ENCODE measurements at regions not wholly inside any gene's neighbourhood (a gene's known extent, or its start where the extent isn't known, plus 50 kb on each side); places are given as distances from the start of the nearest gene placed in this dataset.

DNA sequence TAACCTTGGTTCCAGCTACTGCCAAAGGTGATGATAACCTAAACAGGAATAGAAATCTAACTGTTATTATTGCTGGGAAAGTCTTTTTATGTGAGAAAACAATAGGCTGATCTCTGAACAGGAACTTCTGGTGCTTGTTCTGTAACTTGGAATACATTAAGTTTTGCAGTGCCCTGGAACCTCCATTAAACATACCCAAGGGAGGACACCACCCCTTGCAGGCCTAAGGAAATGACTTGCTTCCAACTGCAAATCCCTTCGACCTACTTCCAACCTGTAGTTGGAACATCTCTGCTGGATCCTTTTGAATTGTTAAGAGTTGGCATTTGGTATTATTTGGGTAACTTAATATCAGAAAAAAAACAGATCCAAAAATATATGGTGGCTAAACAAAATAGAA lies 188.4 kb upstream of the API5 start:
- Mint-ChIP-seq H3K4me3 (no peak overlapping the region), H3K36me3 (no peaks in the 10 kb centered on the region), H3K9me3 (peaks cover 0 to 5% of the 10 kb centered on the region in 2 donors), H3K27me3 (ENCODE audit: low read depth in 2 of 2) (no peaks in the 10 kb centered on the region), H3K4me1 (no peaks in the 10 kb centered on the region), H3K27ac (no peak overlapping the region)
- Histone ChIP-seq H3K4me3 (ENCODE audit: low read length) (no peak overlapping the region), H3K27ac (ENCODE audit: low read length) (no peak overlapping the region), H3K4me1 (ENCODE audit: control insufficient read depth, insufficient read depth, low read length) (no peaks in the 10 kb centered on the region), H3K9me3 (ENCODE audit: control insufficient read depth, insufficient read depth, low read length) (no peaks in the 10 kb centered on the region), H3K36me3 (ENCODE audit: control insufficient read depth, insufficient read depth, low read length) (no peaks in the 10 kb centered on the region), H3K27me3 (ENCODE audit: control insufficient read depth, insufficient read depth, low read length) (no peaks in the 10 kb centered on the region)
- TF ChIP-seq, protein P1, sequence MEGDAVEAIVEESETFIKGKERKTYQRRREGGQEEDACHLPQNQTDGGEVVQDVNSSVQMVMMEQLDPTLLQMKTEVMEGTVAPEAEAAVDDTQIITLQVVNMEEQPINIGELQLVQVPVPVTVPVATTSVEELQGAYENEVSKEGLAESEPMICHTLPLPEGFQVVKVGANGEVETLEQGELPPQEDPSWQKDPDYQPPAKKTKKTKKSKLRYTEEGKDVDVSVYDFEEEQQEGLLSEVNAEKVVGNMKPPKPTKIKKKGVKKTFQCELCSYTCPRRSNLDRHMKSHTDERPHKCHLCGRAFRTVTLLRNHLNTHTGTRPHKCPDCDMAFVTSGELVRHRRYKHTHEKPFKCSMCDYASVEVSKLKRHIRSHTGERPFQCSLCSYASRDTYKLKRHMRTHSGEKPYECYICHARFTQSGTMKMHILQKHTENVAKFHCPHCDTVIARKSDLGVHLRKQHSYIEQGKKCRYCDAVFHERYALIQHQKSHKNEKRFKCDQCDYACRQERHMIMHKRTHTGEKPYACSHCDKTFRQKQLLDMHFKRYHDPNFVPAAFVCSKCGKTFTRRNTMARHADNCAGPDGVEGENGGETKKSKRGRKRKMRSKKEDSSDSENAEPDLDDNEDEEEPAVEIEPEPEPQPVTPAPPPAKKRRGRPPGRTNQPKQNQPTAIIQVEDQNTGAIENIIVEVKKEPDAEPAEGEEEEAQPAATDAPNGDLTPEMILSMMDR (IDR thresholded peaks at IDR 0.05): no peak
- intact Hi-C loops (cut with micrococcal nuclease): no loop called here
- no peak for ATAC-seq
- no CpG with 5 or more reads among the region's 1 CpG for WGBS (ENCODE audit: insufficient coverage)
- DNase-seq: no peak

DNA sequence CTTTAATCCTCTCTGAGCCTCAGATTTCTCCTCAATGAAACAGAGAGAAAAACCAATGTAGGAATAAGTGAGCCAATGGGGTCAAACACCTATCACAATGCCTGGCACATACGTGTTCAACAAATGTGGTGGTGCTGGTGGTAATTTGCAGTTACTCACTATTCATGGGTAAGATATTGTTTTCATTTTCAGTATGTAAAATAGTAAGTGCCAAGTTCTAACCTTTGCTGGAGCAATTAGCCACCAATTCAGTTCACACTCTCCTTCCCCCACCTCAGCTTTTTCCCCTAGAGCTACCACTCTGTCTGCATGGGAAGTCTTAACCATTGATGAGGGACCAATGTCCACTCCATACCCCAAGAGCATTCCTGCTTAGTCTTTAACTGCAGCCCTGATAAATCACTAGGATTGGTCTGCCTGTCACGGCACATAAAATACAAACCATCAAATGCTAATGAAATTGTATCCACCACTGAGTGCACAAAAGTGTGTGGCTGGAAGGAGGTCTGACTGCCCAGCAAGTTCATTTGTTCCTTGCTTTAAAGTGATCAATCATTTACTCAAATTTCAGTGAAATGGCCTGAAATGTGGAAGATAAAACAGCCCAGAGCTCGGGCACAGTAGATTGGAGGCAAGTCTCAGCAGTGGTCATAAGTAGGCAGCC lies 187.4 kb upstream of the API5 start:
- no peaks in the 10 kb centered on the region for H3K27me3 ChIP-seq (ENCODE audit: control insufficient read depth, insufficient read depth, low read length)
- TF ChIP-seq, protein P1 (IDR thresholded peaks at IDR 0.05): no peak
- no peak overlapping the region for H3K27ac Mint-ChIP-seq
- no peaks in the 10 kb centered on the region for H3K36me3 ChIP-seq (ENCODE audit: control insufficient read depth, insufficient read depth, low read length)
- H3K4me3 ChIP-seq (ENCODE audit: low read length): no peak overlapping the region
- WGBS (ENCODE audit: insufficient coverage): 87% methylated on average over 3 of the region's 3 CpGs
- H3K9me3 ChIP-seq (ENCODE audit: control insufficient read depth, insufficient read depth, low read length): no peaks in the 10 kb centered on the region
- no peak for ATAC-seq
- no peak overlapping the region for H3K27ac ChIP-seq (ENCODE audit: low read length)
- intact Hi-C loops (cut with micrococcal nuclease): no loop called here
- H3K4me1 Mint-ChIP-seq: no peaks in the 10 kb centered on the region
- no peak overlapping the region for H3K4me3 Mint-ChIP-seq
- H3K4me1 ChIP-seq (ENCODE audit: control insufficient read depth, insufficient read depth, low read length): no peaks in the 10 kb centered on the region
- no peaks in the 10 kb centered on the region for H3K27me3 Mint-ChIP-seq (ENCODE audit: low read depth in 2 of 2)
- H3K9me3 Mint-ChIP-seq: peaks cover under 1 to 6% of the 10 kb centered on the region in 2 donors
- no peaks in the 10 kb centered on the region for H3K36me3 Mint-ChIP-seq
- no peak for DNase-seq

DNA sequence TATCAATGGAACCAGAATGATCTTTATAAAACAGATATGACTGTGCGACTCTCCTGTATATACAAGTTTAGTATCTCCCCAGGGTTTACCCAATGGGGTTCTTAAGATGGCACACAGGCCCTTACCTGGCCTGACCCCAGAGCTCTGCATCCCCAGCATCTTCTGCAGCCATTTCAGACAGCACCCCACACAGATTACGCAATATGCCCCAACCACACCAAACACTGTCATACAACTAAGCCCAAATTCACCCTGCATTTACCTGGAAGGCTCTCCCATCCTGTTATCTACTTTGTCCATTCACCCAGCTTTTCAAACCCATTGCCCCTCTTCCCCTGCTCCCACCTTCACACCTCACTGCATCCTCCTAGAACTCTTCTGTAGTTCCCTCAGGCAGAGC lies 182.5 kb upstream of the API5 start:
- H3K9me3 Mint-ChIP-seq: peaks cover 5 to 10% of the 10 kb centered on the region in 2 donors
- 79% methylated on average over 2 of the region's 2 CpGs for WGBS (ENCODE audit: insufficient coverage)
- DNase-seq: no peak
- H3K36me3 Mint-ChIP-seq: no peaks in the 10 kb centered on the region
- intact Hi-C loops (cut with micrococcal nuclease): no loop called here
- ATAC-seq: no peak
- no peak overlapping the region for H3K4me3 Mint-ChIP-seq
- Histone ChIP-seq H3K36me3 (ENCODE audit: control insufficient read depth, insufficient read depth, low read length) (no peaks in the 10 kb centered on the region), H3K4me1 (ENCODE audit: control insufficient read depth, insufficient read depth, low read length) (no peaks in the 10 kb centered on the region), H3K27ac (ENCODE audit: low read length) (no peak overlapping the region), H3K27me3 (ENCODE audit: control insufficient read depth, insufficient read depth, low read length) (no peaks in the 10 kb centered on the region), H3K4me3 (ENCODE audit: low read length) (no peak overlapping the region), H3K9me3 (ENCODE audit: control insufficient read depth, insufficient read depth, low read length) (no peaks in the 10 kb centered on the region)
- H3K27me3 Mint-ChIP-seq (ENCODE audit: low read depth in 2 of 2): no peaks in the 10 kb centered on the region
- no peaks in the 10 kb centered on the region for H3K4me1 Mint-ChIP-seq
- TF ChIP-seq, protein P1 (IDR thresholded peaks at IDR 0.05): no peak
- H3K27ac Mint-ChIP-seq: no peak overlapping the region

DNA sequence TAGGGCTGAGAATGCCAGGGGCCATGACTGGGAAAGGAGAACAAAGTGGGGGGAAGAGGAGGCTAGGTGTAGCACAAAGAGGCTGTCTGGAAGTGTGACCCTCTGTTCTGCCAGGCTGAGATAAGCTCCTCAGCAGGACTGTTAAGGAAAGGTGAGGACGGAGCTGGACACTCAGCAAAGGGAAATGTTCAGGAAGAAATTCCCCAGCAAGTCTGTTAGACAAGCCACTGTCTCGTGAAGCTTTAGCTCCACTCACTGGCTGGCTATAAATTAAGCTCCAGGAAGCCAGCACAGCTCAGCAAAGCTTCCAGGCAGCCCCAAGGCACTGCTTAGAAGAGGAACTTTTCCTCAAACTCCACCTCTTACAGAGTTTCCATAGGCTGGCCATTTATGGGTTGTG lies 181.2 kb upstream of the API5 start:
- no peak overlapping the region for H3K4me3 ChIP-seq (ENCODE audit: low read length)
- no peak overlapping the region for H3K27ac ChIP-seq (ENCODE audit: low read length)
- no peaks in the 10 kb centered on the region for H3K27me3 ChIP-seq (ENCODE audit: control insufficient read depth, insufficient read depth, low read length)
- no peaks in the 10 kb centered on the region for H3K4me1 ChIP-seq (ENCODE audit: control insufficient read depth, insufficient read depth, low read length)
- H3K9me3 Mint-ChIP-seq: peaks cover 5 to 10% of the 10 kb centered on the region in 2 donors
- no peak overlapping the region for H3K4me3 Mint-ChIP-seq
- no peaks in the 10 kb centered on the region for H3K4me1 Mint-ChIP-seq
- ATAC-seq: no peak
- no peaks in the 10 kb centered on the region for H3K27me3 Mint-ChIP-seq (ENCODE audit: low read depth in 2 of 2)
- no peaks in the 10 kb centered on the region for H3K36me3 Mint-ChIP-seq
- no peaks in the 10 kb centered on the region for H3K36me3 ChIP-seq (ENCODE audit: control insufficient read depth, insufficient read depth, low read length)
- no peak overlapping the region for H3K27ac Mint-ChIP-seq
- WGBS (ENCODE audit: insufficient coverage): 8% methylated on average over 2 of the region's 2 CpGs
- intact Hi-C loops (cut with micrococcal nuclease): no loop called here
- H3K9me3 ChIP-seq (ENCODE audit: control insufficient read depth, insufficient read depth, low read length): no peaks in the 10 kb centered on the region
- TF ChIP-seq, protein P1 (IDR thresholded peaks at IDR 0.05): no peak
- DNase-seq: no peak

Data from natural killer cell (primary cell).